HEK293 (cell line): ENCODE measurements at regions not wholly inside any gene's neighbourhood (a gene's known extent, or its start where the extent isn't known, plus 50 kb on each side); places are given as distances from the start of the nearest gene placed in this dataset.

Experiments
- GFI1B ChIP-seq: fragments of 450-650 bp; formaldehyde crosslinking; IDR thresholded peaks from 2 replicates; pipeline ENCODE4 v1.5.1; 2016; ENCODE audit warnings: missing biosample characterization, missing genetic modification characterization
- HOXD13 ChIP-seq: sonication (generic); formaldehyde crosslinking; IDR thresholded peaks from 2 replicates; pipeline ENCODE4 v1.8.0; 2022; ENCODE audit warnings: missing genetic modification reagents, borderline replicate concordance
- IKZF3 ChIP-seq: fragments of 450-650 bp; IDR thresholded peaks from 2 replicates; pipeline ENCODE4 v1.5.0; 2018; ENCODE audit warnings: missing biosample characterization, mild to moderate bottlenecking, missing genetic modification characterization, moderate library complexity
- RBAK ChIP-seq: fragments of 450-650 bp; formaldehyde crosslinking; IDR thresholded peaks from 2 replicates; pipeline ENCODE4 v1.5.1; 2016; ENCODE audit warnings: missing biosample characterization, missing genetic modification characterization
- SP7 ChIP-seq: fragments of 450-650 bp; formaldehyde crosslinking; IDR thresholded peaks from 2 replicates; pipeline ENCODE4 v1.5.1; 2016; ENCODE audit warnings: missing biosample characterization, missing genetic modification characterization
- ZBTB20 ChIP-seq: fragments of 450-650 bp; formaldehyde crosslinking; IDR thresholded peaks from 2 replicates; pipeline ENCODE4 v1.5.1; 2016; ENCODE audit warnings: missing biosample characterization, missing genetic modification characterization
- ZBTB48 ChIP-seq: fragments of 450-650 bp; formaldehyde crosslinking; IDR thresholded peaks from 2 replicates; pipeline ENCODE4 v1.5.1; 2016; ENCODE audit warnings: missing biosample characterization, missing genetic modification characterization
- ZNF146 ChIP-seq: fragments of 450-650 bp; formaldehyde crosslinking; IDR thresholded peaks from 2 replicates; pipeline ENCODE4 v1.5.1; 2016; ENCODE audit warnings: missing biosample characterization, missing genetic modification characterization
- ZNF155 ChIP-seq: fragments of 450-650 bp; formaldehyde crosslinking; IDR thresholded peaks from 2 replicates; pipeline ENCODE4 v1.5.1; 2016; ENCODE audit warnings: missing biosample characterization, missing genetic modification characterization
- ZNF175 ChIP-seq: fragments of 450-650 bp; formaldehyde crosslinking; IDR thresholded peaks from 2 replicates; pipeline ENCODE4 v1.5.1; 2016; ENCODE audit warnings: missing biosample characterization, missing genetic modification characterization
- ZNF341 ChIP-seq: fragments of 450-650 bp; formaldehyde crosslinking; IDR thresholded peaks from 2 replicates; pipeline ENCODE4; 2016; ENCODE audit warnings: low read depth, missing biosample characterization, missing genetic modification characterization
- ZNF433 ChIP-seq: fragments of 450-650 bp; formaldehyde crosslinking; IDR thresholded peaks from 2 replicates; pipeline ENCODE4 v1.5.1; 2016; ENCODE audit warnings: missing biosample characterization, missing genetic modification characterization, low read depth
- ZNF501 ChIP-seq: fragments of 450-650 bp; formaldehyde crosslinking; IDR thresholded peaks from 2 replicates; pipeline ENCODE4 v1.5.1; 2016; ENCODE audit warnings: missing biosample characterization, missing genetic modification characterization
- ZNF521 ChIP-seq: fragments of 450-650 bp; formaldehyde crosslinking; IDR thresholded peaks from 2 replicates; pipeline ENCODE4 v1.5.1; 2017; ENCODE audit warnings: missing biosample characterization, mild to moderate bottlenecking, missing genetic modification characterization
- ZNF529 ChIP-seq: fragments of 450-650 bp; formaldehyde crosslinking; IDR thresholded peaks from 2 replicates; pipeline ENCODE4 v1.5.1; 2017; ENCODE audit warnings: missing genetic modification characterization, missing biosample characterization; ENCODE audit not compliant: insufficient replicate concordance
- ZNF596 ChIP-seq: fragments of 450-650 bp; IDR thresholded peaks from 2 replicates; pipeline ENCODE4 v1.5.0; 2018; ENCODE audit warnings: missing biosample characterization, mild to moderate bottlenecking, missing genetic modification characterization, moderate library complexity
- ZNF776 ChIP-seq: fragments of 450-650 bp; formaldehyde crosslinking; IDR thresholded peaks from 2 replicates; pipeline ENCODE4 v1.5.0; 2017; ENCODE audit warnings: missing biosample characterization, missing genetic modification characterization, borderline replicate concordance
- ZNF837 ChIP-seq: fragments of 450-650 bp; formaldehyde crosslinking; IDR thresholded peaks from 2 replicates; pipeline ENCODE4 v1.5.1; 2016; ENCODE audit warnings: missing biosample characterization, missing genetic modification characterization
- ZSCAN16 ChIP-seq: fragments of 450-650 bp; formaldehyde crosslinking; IDR thresholded peaks from 2 replicates; pipeline ENCODE4 v1.5.1; 2016; ENCODE audit warnings: missing biosample characterization, missing genetic modification characterization
- TF ChIP-seq, protein P1 (sequence below): fragments of 450-650 bp; formaldehyde crosslinking; IDR thresholded peaks from 2 replicates; pipeline ENCODE4; 2016; ENCODE audit warnings: missing biosample characterization, missing genetic modification characterization
- TF ChIP-seq, protein P2 (sequence below): fragments of 450-650 bp; formaldehyde crosslinking; IDR thresholded peaks from 2 replicates; pipeline ENCODE4 v1.5.1; 2016; ENCODE audit warnings: missing biosample characterization, missing genetic modification characterization
- TF ChIP-seq, protein P3 (sequence below): fragments of 450-650 bp; formaldehyde crosslinking; IDR thresholded peaks from 2 replicates; pipeline ENCODE4 v1.5.1; 2016; ENCODE audit warnings: missing biosample characterization, missing genetic modification characterization
- TF ChIP-seq, protein P4 (sequence below): fragments of 450-650 bp; formaldehyde crosslinking; conservative IDR thresholded peaks from 2 replicates; pipeline ENCODE4 v1.5.1; 2016; ENCODE audit warnings: low read depth, missing biosample characterization, missing genetic modification characterization
- TF ChIP-seq, protein P5 (sequence below): fragments of 450-650 bp; formaldehyde crosslinking; IDR thresholded peaks from 2 replicates; pipeline ENCODE4 v1.5.1; 2016; ENCODE audit warnings: missing biosample characterization, missing genetic modification characterization

DNA sequence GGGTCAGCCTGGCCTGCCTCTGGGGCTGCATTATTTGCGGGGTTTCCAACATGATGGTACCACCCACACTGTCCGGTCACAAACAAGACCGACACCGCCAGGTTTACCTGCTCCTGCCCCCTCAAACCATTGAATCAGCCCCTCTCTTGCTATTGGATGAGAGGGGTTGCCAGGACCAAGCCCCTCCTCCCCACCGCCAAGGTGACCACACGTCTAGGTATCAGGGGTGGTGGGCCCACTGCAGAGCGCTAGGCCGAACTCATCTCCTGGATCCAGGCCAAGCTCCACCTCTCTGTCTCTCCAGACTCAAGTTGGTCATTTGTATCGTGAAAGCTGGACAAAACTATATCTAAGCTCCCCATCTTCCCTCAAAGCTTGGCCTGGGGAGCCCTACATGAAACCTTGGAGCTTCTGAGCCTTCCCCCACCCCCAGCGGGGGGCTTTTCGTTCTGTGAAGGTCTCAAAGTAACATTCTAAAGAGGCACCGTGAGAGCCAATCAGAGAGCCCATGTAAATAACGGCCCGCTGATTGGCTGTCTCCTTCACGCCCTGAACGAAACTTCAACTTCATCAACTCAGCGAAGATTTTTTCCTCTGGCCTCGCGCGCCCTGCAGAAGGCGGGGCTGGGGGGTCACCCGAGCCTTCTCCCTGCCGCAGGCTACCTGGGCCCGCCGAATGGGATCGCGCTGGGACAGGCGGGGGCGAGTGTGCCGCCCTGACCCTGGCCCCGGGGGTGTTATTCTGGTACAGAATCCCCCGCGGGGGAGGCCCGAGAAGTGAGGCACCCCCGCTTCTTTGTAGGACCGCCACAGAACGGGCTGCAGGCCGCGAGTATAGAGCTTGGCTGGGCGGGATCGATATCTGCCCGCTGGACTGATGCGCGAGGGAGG, 49.6 kb upstream of the PSD2 start (continued):
- TF ChIP-seq, protein P1, sequence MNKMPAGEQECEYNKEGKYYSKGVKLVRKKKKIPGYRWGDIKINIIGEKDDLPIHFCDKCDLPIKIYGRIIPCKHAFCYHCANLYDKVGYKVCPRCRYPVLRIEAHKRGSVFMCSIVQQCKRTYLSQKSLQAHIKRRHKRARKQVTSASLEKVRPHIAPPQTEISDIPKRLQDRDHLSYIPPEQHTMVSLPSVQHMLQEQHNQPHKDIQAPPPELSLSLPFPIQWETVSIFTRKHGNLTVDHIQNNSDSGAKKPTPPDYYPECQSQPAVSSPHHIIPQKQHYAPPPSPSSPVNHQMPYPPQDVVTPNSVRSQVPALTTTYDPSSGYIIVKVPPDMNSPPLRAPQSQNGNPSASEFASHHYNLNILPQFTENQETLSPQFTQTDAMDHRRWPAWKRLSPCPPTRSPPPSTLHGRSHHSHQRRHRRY (tag by site-specific recombination), result no peak
- TF ChIP-seq, protein P2, sequence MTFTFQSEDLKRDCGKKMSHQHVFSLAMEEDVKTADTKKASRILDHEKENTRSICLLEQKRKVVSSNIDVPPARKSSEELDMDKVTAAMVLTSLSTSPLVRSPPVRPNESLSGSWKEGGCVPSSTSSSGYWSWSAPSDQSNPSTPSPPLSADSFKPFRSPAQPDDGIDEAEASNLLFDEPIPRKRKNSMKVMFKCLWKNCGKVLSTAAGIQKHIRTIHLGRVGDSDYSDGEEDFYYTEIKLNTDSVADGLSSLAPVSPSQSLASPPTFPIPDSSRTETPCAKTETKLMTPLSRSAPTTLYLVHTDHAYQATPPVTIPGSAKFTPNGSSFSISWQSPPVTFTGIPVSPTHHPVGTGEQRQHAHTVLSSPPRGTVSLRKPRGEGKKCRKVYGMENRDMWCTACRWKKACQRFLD (tag by site-specific recombination), result no peak
- TF ChIP-seq ZNF433 (tag by site-specific recombination) (no peak), ZNF175 (tag by site-specific recombination) (no peak), ZNF155 (tag by site-specific recombination) (no peak), ZBTB20 (no peak; the same call in 1 of the 2 replicates), ZSCAN16 (no peak), ZNF146 (tag by site-specific recombination) (no peak), ZNF837 (no peak), ZNF776 (no peak), SP7 (no peak), RBAK (tag by site-specific recombination) (no peak), ZNF596 (tag by site-specific recombination) (no peak; the same call in 1 of the 2 replicates), IKZF3 (peak; percentile 43), ZNF529 (tag by site-specific recombination) (no peak), ZNF341 (tag by site-specific recombination) (no peak), HOXD13 (no peak), ZNF501 (tag by site-specific recombination) (peak; percentile 20; the same call in 1 of the 2 replicates), ZNF521 (tag by site-specific recombination) (no peak), ZBTB48 (tag by site-specific recombination) (no peak), GFI1B (tag by site-specific recombination) (no peak)
- TF ChIP-seq, protein P3, sequence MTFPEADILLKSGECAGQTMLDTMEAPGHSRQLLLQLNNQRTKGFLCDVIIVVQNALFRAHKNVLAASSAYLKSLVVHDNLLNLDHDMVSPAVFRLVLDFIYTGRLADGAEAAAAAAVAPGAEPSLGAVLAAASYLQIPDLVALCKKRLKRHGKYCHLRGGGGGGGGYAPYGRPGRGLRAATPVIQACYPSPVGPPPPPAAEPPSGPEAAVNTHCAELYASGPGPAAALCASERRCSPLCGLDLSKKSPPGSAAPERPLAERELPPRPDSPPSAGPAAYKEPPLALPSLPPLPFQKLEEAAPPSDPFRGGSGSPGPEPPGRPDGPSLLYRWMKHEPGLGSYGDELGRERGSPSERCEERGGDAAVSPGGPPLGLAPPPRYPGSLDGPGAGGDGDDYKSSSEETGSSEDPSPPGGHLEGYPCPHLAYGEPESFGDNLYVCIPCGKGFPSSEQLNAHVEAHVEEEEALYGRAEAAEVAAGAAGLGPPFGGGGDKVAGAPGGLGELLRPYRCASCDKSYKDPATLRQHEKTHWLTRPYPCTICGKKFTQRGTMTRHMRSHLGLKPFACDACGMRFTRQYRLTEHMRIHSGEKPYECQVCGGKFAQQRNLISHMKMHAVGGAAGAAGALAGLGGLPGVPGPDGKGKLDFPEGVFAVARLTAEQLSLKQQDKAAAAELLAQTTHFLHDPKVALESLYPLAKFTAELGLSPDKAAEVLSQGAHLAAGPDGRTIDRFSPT (tag by site-specific recombination), result peak; percentile 58; the same call in 1 of the 2 replicates
- TF ChIP-seq, protein P4, sequence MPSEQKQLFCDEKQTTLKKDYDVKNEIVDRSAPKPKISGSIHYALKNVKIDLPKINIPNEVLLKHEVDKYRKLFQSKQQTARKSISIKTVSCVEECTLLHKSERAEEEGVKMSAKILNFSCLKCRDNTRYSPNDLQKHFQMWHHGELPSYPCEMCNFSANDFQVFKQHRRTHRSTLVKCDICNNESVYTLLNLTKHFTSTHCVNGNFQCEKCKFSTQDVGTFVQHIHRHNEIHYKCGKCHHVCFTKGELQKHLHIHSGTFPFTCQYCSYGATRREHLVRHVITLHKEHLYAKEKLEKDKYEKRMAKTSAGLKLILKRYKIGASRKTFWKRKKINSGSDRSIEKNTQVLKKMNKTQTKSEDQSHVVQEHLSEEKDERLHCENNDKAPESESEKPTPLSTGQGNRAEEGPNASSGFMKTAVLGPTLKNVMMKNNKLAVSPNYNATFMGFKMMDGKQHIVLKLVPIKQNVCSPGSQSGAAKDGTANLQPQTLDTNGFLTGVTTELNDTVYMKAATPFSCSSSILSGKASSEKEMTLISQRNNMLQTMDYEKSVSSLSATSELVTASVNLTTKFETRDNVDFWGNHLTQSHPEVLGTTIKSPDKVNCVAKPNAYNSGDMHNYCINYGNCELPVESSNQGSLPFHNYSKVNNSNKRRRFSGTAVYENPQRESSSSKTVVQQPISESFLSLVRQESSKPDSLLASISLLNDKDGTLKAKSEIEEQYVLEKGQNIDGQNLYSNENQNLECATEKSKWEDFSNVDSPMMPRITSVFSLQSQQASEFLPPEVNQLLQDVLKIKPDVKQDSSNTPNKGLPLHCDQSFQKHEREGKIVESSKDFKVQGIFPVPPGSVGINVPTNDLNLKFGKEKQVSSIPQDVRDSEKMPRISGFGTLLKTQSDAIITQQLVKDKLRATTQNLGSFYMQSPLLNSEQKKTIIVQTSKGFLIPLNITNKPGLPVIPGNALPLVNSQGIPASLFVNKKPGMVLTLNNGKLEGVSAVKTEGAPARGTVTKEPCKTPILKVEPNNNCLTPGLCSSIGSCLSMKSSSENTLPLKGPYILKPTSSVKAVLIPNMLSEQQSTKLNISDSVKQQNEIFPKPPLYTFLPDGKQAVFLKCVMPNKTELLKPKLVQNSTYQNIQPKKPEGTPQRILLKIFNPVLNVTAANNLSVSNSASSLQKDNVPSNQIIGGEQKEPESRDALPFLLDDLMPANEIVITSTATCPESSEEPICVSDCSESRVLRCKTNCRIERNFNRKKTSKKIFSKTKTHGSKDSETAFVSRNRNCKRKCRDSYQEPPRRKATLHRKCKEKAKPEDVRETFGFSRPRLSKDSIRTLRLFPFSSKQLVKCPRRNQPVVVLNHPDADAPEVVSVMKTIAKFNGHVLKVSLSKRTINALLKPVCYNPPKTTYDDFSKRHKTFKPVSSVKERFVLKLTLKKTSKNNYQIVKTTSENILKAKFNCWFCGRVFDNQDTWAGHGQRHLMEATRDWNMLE (tag by site-specific recombination), result no peak
- TF ChIP-seq, protein P5, sequence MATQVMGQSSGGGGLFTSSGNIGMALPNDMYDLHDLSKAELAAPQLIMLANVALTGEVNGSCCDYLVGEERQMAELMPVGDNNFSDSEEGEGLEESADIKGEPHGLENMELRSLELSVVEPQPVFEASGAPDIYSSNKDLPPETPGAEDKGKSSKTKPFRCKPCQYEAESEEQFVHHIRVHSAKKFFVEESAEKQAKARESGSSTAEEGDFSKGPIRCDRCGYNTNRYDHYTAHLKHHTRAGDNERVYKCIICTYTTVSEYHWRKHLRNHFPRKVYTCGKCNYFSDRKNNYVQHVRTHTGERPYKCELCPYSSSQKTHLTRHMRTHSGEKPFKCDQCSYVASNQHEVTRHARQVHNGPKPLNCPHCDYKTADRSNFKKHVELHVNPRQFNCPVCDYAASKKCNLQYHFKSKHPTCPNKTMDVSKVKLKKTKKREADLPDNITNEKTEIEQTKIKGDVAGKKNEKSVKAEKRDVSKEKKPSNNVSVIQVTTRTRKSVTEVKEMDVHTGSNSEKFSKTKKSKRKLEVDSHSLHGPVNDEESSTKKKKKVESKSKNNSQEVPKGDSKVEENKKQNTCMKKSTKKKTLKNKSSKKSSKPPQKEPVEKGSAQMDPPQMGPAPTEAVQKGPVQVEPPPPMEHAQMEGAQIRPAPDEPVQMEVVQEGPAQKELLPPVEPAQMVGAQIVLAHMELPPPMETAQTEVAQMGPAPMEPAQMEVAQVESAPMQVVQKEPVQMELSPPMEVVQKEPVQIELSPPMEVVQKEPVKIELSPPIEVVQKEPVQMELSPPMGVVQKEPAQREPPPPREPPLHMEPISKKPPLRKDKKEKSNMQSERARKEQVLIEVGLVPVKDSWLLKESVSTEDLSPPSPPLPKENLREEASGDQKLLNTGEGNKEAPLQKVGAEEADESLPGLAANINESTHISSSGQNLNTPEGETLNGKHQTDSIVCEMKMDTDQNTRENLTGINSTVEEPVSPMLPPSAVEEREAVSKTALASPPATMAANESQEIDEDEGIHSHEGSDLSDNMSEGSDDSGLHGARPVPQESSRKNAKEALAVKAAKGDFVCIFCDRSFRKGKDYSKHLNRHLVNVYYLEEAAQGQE (tag by site-specific recombination), result no peak
